ENCODE measurements at regions not wholly inside any gene's neighbourhood (a gene's known extent, or its start where the extent isn't known, plus 50 kb on each side); places are given as distances from the start of the nearest gene placed in this dataset.

GRCh38 chr15:91471468-91471867 lies 371.4 kb downstream of the SV2B start:
- DNase-seq: peak in 1 of 2 experiments; percentile 15
- TF ChIP-seq POLR2A (IDR thresholded peaks at IDR 0.05; ENCODE audit: low read length) (no peak), GATA1 (IDR thresholded peaks at IDR 0.05; ENCODE audit: low read depth, low read length) (no peak)

GRCh38 chr15:91472316-91472756 lies 372.3 kb downstream of the SV2B start:
- DNase-seq: peak; percentile 11 to 35

GRCh38 chr15:91473894-91474545 lies 374.0 kb downstream of the SV2B start:
- no peak for TF ChIP-seq POLR2A (IDR thresholded peaks at IDR 0.05; ENCODE audit: low read length)
- no peak for TF ChIP-seq GATA1 (IDR thresholded peaks at IDR 0.05; ENCODE audit: low read depth, low read length)
- DNase-seq: no peak

More at GRCh38 chr15:91472316-91472756, 372.3 kb downstream of the SV2B start:
- TF ChIP-seq GATA1 (IDR thresholded peaks at IDR 0.05; ENCODE audit: low read depth, low read length): no peak
- TF ChIP-seq POLR2A (IDR thresholded peaks at IDR 0.05; ENCODE audit: low read length): no peak

- TF ChIP-seq POLR2A (IDR thresholded peaks at IDR 0.05; ENCODE audit: low read length) (no peak), GATA1 (IDR thresholded peaks at IDR 0.05; ENCODE audit: low read depth, low read length) (no peak)
- peak; percentile 35 to 53 for DNase-seq
Measured at GRCh38 chr15:91476861-91477260, 376.6 kb upstream of the SLCO3A1 start.

GRCh38 chr15:91478717-91479191 lies 374.8 kb upstream of the SLCO3A1 start:
- peak; percentile 94 to 97 for DNase-seq
- TF ChIP-seq GATA1 (IDR thresholded peaks at IDR 0.05; ENCODE audit: low read depth, low read length) (no peak), POLR2A (IDR thresholded peaks at IDR 0.05; ENCODE audit: low read length) (peak; percentile 34)

GRCh38 chr15:91480426-91480825 lies 373.1 kb upstream of the SLCO3A1 start:
- no peak for DNase-seq
- no peak for TF ChIP-seq POLR2A (IDR thresholded peaks at IDR 0.05; ENCODE audit: low read length)
- no peak for TF ChIP-seq GATA1 (IDR thresholded peaks at IDR 0.05; ENCODE audit: low read depth, low read length)

GRCh38 chr15:91482799-91483198 lies 370.7 kb upstream of the SLCO3A1 start:
- no peak for TF ChIP-seq POLR2A (IDR thresholded peaks at IDR 0.05; ENCODE audit: low read length)
- no peak for TF ChIP-seq GATA1 (IDR thresholded peaks at IDR 0.05; ENCODE audit: low read depth, low read length)
- no peak for DNase-seq

GRCh38 chr15:91484141-91484540 lies 369.4 kb upstream of the SLCO3A1 start:
- TF ChIP-seq POLR2A (IDR thresholded peaks at IDR 0.05; ENCODE audit: low read length) (no peak), GATA1 (IDR thresholded peaks at IDR 0.05; ENCODE audit: low read depth, low read length) (no peak)
- DNase-seq: no peak

GRCh38 chr15:91488452-91488851 lies 365.1 kb upstream of the SLCO3A1 start:
- TF ChIP-seq GATA1 (IDR thresholded peaks at IDR 0.05; ENCODE audit: low read depth, low read length) (no peak), POLR2A (IDR thresholded peaks at IDR 0.05; ENCODE audit: low read length) (no peak)
- DNase-seq: no peak

- TF ChIP-seq GATA1 (IDR thresholded peaks at IDR 0.05; ENCODE audit: low read depth, low read length): no peak
- no peak for DNase-seq
Measured at GRCh38 chr15:91490211-91490610, 363.3 kb upstream of the SLCO3A1 start.

GRCh38 chr15:91491101-91491950 lies 362.2 kb upstream of the SLCO3A1 start:
- peak; percentile 34 to 38 for DNase-seq
- TF ChIP-seq POLR2A (IDR thresholded peaks at IDR 0.05; ENCODE audit: low read length) (no peak), GATA1 (IDR thresholded peaks at IDR 0.05; ENCODE audit: low read depth, low read length) (no peak)

GRCh38 chr15:91496754-91497691 lies 356.5 kb upstream of the SLCO3A1 start:
- no peak for DNase-seq
- TF ChIP-seq POLR2A (IDR thresholded peaks at IDR 0.05; ENCODE audit: low read length) (no peak), GATA1 (IDR thresholded peaks at IDR 0.05; ENCODE audit: low read depth, low read length) (no peak)

- no peak for DNase-seq
Measured at GRCh38 chr15:91498046-91498748, 355.3 kb upstream of the SLCO3A1 start.

More at GRCh38 chr15:91498046-91498748, 355.3 kb upstream of the SLCO3A1 start:
- TF ChIP-seq POLR2A (IDR thresholded peaks at IDR 0.05; ENCODE audit: low read length) (no peak), GATA1 (IDR thresholded peaks at IDR 0.05; ENCODE audit: low read depth, low read length) (no peak)
